ENCODE measurements at regions not wholly inside any gene's neighbourhood (a gene's known extent, or its start where the extent isn't known, plus 50 kb on each side); places are given as distances from the start of the nearest gene placed in this dataset.

DNA sequence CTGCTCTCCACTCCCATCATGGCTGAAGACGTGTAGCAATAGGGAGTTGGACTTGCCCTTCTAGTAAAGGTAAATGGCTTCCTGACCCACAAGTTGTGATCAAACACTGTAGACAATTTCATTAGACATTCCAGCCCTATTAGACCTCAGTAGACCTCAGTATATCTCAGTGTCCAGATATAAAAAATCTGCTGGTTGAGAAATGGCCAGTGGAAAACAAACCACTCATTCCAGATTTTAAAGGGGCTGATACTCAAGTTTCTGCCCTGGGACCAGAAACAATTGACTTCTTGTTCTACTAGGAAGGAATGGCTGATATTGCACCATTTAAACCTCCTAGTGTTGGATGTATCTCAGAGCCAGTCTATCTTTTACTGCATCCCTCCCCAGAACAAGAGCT lies 613.2 kb downstream of the PDCD6IP start:
- no peaks in the 10 kb centered on the region for H3K36me3 Mint-ChIP-seq
- no peak for ATAC-seq (ENCODE audit: low read depth in 2 of 2)
- H3K27me3 Mint-ChIP-seq = no peaks in the 10 kb centered on the region
- H3K4me1 Mint-ChIP-seq = no peaks in the 10 kb centered on the region
- no peak overlapping the region for H3K27ac Mint-ChIP-seq
- peaks cover 0 to 9% (median 4%) of the 10 kb centered on the region in 7 donors for H3K9me3 Mint-ChIP-seq
- Histone ChIP-seq H3K36me3 (ENCODE audit: control insufficient read depth, insufficient read depth, low read length) (no peaks in the 10 kb centered on the region), H3K4me1 (ENCODE audit: control insufficient read depth, insufficient read depth, low read length, poor library complexity, severe bottlenecking) (no peaks in the 10 kb centered on the region), H3K27me3 (ENCODE audit: control insufficient read depth, insufficient read depth, low read length) (no peaks in the 10 kb centered on the region), H3K9me3 (ENCODE audit: control insufficient read depth in 2 of 2, low read length in 2 of 2) (no peaks in the 10 kb centered on the region), H3K27ac (ENCODE audit: insufficient read depth, low read length, poor library complexity, severe bottlenecking) (no peak overlapping the region), H3K4me3 (ENCODE audit: low read depth, low read length) (no peak overlapping the region)
- no peak for DNase-seq
- H3K4me3 Mint-ChIP-seq = no peak overlapping the region

DNA sequence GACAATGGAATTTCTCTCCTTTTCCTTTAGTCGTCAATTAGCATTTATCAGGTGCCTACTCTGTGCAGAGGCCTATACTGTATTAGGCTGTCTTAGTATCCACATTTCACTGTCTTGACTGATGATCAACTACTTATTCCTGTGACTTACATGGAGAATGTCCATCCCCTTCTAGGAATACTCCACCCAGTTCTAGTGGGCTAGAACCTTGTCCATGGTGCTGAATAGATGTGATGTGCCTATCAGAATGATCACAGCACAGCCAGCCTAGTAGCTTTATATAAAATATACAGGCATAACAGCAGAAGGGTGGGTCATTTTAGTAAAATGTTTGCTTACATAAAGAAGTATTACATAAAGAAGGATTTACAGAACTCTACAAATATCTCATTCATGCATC lies 621.4 kb downstream of the PDCD6IP start:
- H3K36me3 Mint-ChIP-seq = no peaks in the 10 kb centered on the region
- ATAC-seq (ENCODE audit: low read depth in 2 of 2) = no peak
- no peak overlapping the region for H3K27ac Mint-ChIP-seq
- H3K27me3 Mint-ChIP-seq = no peaks in the 10 kb centered on the region
- no peaks in the 10 kb centered on the region for H3K4me1 ChIP-seq (ENCODE audit: control insufficient read depth, insufficient read depth, low read length, poor library complexity, severe bottlenecking)
- peaks cover 0 to 4% of the 10 kb centered on the region in 2 experiments for H3K9me3 ChIP-seq (ENCODE audit: control insufficient read depth in 2 of 2, low read length in 2 of 2)
- H3K4me1 Mint-ChIP-seq = no peaks in the 10 kb centered on the region
- H3K36me3 ChIP-seq (ENCODE audit: control insufficient read depth, insufficient read depth, low read length) = no peaks in the 10 kb centered on the region
- H3K4me3 ChIP-seq (ENCODE audit: low read depth, low read length) = no peak overlapping the region
- H3K27ac ChIP-seq (ENCODE audit: insufficient read depth, low read length, poor library complexity, severe bottlenecking) = no peak overlapping the region
- H3K9me3 Mint-ChIP-seq = peaks cover 2 to 24% (median 7%) of the 10 kb centered on the region in 7 donors
- DNase-seq = no peak
- no peaks in the 10 kb centered on the region for H3K27me3 ChIP-seq (ENCODE audit: control insufficient read depth, insufficient read depth, low read length)
- no peak overlapping the region for H3K4me3 Mint-ChIP-seq

DNA sequence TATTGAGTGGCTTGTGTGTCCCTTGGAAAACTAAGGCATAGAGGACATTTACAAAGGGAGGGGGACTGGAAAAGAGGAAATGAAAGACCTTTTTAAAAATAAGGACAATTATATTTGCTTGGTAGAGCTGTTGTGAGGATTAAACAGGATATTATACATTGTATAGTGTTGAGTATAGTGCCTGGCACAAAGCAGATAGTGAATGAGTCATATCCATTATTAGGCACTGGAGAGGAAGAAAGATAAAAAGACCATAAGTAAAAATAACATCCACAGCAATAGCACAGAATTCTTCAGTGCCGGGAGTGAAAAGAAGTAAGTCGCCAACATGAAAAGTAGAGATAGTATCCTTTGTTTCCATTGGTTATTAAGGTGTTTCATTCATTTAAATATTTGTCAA lies 623.3 kb downstream of the PDCD6IP start:
- no peak for DNase-seq
- no peak for ATAC-seq (ENCODE audit: low read depth in 2 of 2)
- Histone ChIP-seq H3K4me3 (ENCODE audit: low read depth, low read length) (no peak overlapping the region), H3K27ac (ENCODE audit: insufficient read depth, low read length, poor library complexity, severe bottlenecking) (no peak overlapping the region), H3K36me3 (ENCODE audit: control insufficient read depth, insufficient read depth, low read length) (no peaks in the 10 kb centered on the region), H3K27me3 (ENCODE audit: control insufficient read depth, insufficient read depth, low read length) (no peaks in the 10 kb centered on the region), H3K4me1 (ENCODE audit: control insufficient read depth, insufficient read depth, low read length, poor library complexity, severe bottlenecking) (no peaks in the 10 kb centered on the region), H3K9me3 (ENCODE audit: control insufficient read depth in 2 of 2, low read length in 2 of 2) (peaks cover 0 to 4% of the 10 kb centered on the region in 2 experiments)
- H3K36me3 Mint-ChIP-seq = no peaks in the 10 kb centered on the region
- H3K4me1 Mint-ChIP-seq = no peaks in the 10 kb centered on the region
- H3K27ac Mint-ChIP-seq = no peak overlapping the region
- H3K27me3 Mint-ChIP-seq = no peaks in the 10 kb centered on the region
- H3K9me3 Mint-ChIP-seq = peaks cover 2 to 24% (median 9%) of the 10 kb centered on the region in 7 donors
- H3K4me3 Mint-ChIP-seq = no peak overlapping the region

GRCh38 chr3:34439796-34440195 lies 641.4 kb downstream of the PDCD6IP start:
- Histone ChIP-seq H3K4me1 (ENCODE audit: control insufficient read depth, insufficient read depth, low read length, poor library complexity, severe bottlenecking) (no peaks in the 10 kb centered on the region), H3K27me3 (ENCODE audit: control insufficient read depth, insufficient read depth, low read length) (no peaks in the 10 kb centered on the region), H3K36me3 (ENCODE audit: control insufficient read depth, insufficient read depth, low read length) (no peaks in the 10 kb centered on the region), H3K4me3 (ENCODE audit: low read depth, low read length) (no peak overlapping the region), H3K27ac (ENCODE audit: insufficient read depth, low read length, poor library complexity, severe bottlenecking) (no peak overlapping the region), H3K9me3 (ENCODE audit: control insufficient read depth in 2 of 2, low read length in 2 of 2) (peaks cover 0 to 3% of the 10 kb centered on the region in 2 experiments)
- H3K27me3 Mint-ChIP-seq = no peaks in the 10 kb centered on the region
- no peaks in the 10 kb centered on the region for H3K36me3 Mint-ChIP-seq
- DNase-seq (no peak), ATAC-seq (ENCODE audit: low read depth in 2 of 2) (no peak)
- H3K9me3 Mint-ChIP-seq = peaks cover 1 to 22% (median 10%) of the 10 kb centered on the region in 7 donors
- no peak overlapping the region for H3K27ac Mint-ChIP-seq
- H3K4me1 Mint-ChIP-seq = no peaks in the 10 kb centered on the region
- H3K4me3 Mint-ChIP-seq = no peak overlapping the region

DNA sequence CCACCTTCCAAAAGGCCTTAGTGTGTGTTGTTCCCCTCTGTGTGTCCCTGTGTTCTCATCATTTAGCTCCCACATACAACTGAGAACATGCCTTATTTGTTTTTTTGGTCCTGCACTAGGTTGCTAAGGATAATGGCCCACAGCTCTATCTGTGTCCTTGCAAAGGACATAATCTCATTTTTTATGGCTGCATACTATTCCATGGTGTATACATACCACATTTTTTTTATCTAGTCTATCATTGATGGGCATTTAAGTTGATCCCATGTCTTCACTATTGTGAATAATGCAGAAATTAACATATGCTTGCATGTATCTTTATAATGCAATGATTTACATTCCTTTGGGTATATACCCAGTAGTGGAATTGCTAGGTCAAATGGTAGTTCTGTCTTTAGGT lies 645.7 kb downstream of the PDCD6IP start:
- Mint-ChIP-seq H3K27ac (no peak overlapping the region), H3K36me3 (no peaks in the 10 kb centered on the region), H3K4me1 (no peaks in the 10 kb centered on the region), H3K4me3 (no peak overlapping the region), H3K9me3 (peaks cover 6 to 35% (median 15%) of the 10 kb centered on the region in 7 donors), H3K27me3 (no peaks in the 10 kb centered on the region)
- DNase-seq (no peak), ATAC-seq (ENCODE audit: low read depth in 2 of 2) (no peak)
- Histone ChIP-seq H3K27me3 (ENCODE audit: control insufficient read depth, insufficient read depth, low read length) (no peaks in the 10 kb centered on the region), H3K9me3 (ENCODE audit: control insufficient read depth in 2 of 2, low read length in 2 of 2) (peaks cover 0 to 3% of the 10 kb centered on the region in 2 experiments), H3K4me1 (ENCODE audit: control insufficient read depth, insufficient read depth, low read length, poor library complexity, severe bottlenecking) (no peaks in the 10 kb centered on the region), H3K36me3 (ENCODE audit: control insufficient read depth, insufficient read depth, low read length) (no peaks in the 10 kb centered on the region), H3K27ac (ENCODE audit: insufficient read depth, low read length, poor library complexity, severe bottlenecking) (no peak overlapping the region), H3K4me3 (ENCODE audit: low read depth, low read length) (no peak overlapping the region)

- H3K4me3 Mint-ChIP-seq = no peak overlapping the region
- DNase-seq (no peak), ATAC-seq (ENCODE audit: low read depth in 2 of 2) (no peak)
- Histone ChIP-seq H3K27me3 (ENCODE audit: control insufficient read depth, insufficient read depth, low read length) (no peaks in the 10 kb centered on the region), H3K4me1 (ENCODE audit: control insufficient read depth, insufficient read depth, low read length, poor library complexity, severe bottlenecking) (no peaks in the 10 kb centered on the region), H3K9me3 (ENCODE audit: control insufficient read depth in 2 of 2, low read length in 2 of 2) (no peaks in the 10 kb centered on the region), H3K27ac (ENCODE audit: insufficient read depth, low read length, poor library complexity, severe bottlenecking) (no peak overlapping the region), H3K36me3 (ENCODE audit: control insufficient read depth, insufficient read depth, low read length) (no peaks in the 10 kb centered on the region), H3K4me3 (ENCODE audit: low read depth, low read length) (no peak overlapping the region)
- H3K9me3 Mint-ChIP-seq = peaks cover 3 to 32% (median 15%) of the 10 kb centered on the region in 7 donors
- no peak overlapping the region for H3K27ac Mint-ChIP-seq
- no peaks in the 10 kb centered on the region for H3K36me3 Mint-ChIP-seq
- H3K27me3 Mint-ChIP-seq = no peaks in the 10 kb centered on the region
- no peaks in the 10 kb centered on the region for H3K4me1 Mint-ChIP-seq
Measured at GRCh38 chr3:34449305-34449704, 650.9 kb downstream of the PDCD6IP start.

GRCh38 chr3:34463414-34463813 lies 665.0 kb downstream of the PDCD6IP start:
- no peak overlapping the region for H3K27ac ChIP-seq (ENCODE audit: insufficient read depth, low read length, poor library complexity, severe bottlenecking)
- peaks cover 1 to 17% (median 10%) of the 10 kb centered on the region in 7 donors for H3K9me3 Mint-ChIP-seq
- H3K4me1 ChIP-seq (ENCODE audit: control insufficient read depth, insufficient read depth, low read length, poor library complexity, severe bottlenecking) = no peaks in the 10 kb centered on the region
- no peaks in the 10 kb centered on the region for H3K27me3 ChIP-seq (ENCODE audit: control insufficient read depth, insufficient read depth, low read length)
- H3K4me3 ChIP-seq (ENCODE audit: low read depth, low read length) = no peak overlapping the region
- H3K27ac Mint-ChIP-seq = no peak overlapping the region
- ATAC-seq (ENCODE audit: low read depth in 2 of 2) = no peak
- H3K9me3 ChIP-seq (ENCODE audit: control insufficient read depth in 2 of 2, low read length in 2 of 2) = peaks cover 10 to 18% of the 10 kb centered on the region in 2 experiments
- no peaks in the 10 kb centered on the region for H3K36me3 Mint-ChIP-seq
- H3K36me3 ChIP-seq (ENCODE audit: control insufficient read depth, insufficient read depth, low read length) = no peaks in the 10 kb centered on the region
- H3K4me1 Mint-ChIP-seq = no peaks in the 10 kb centered on the region
- H3K4me3 Mint-ChIP-seq = no peak overlapping the region
- no peak for DNase-seq
- no peaks in the 10 kb centered on the region for H3K27me3 Mint-ChIP-seq

- no peaks in the 10 kb centered on the region for H3K36me3 ChIP-seq (ENCODE audit: control insufficient read depth, insufficient read depth, low read length)
- H3K27ac Mint-ChIP-seq = no peak overlapping the region
- H3K9me3 ChIP-seq (ENCODE audit: control insufficient read depth in 2 of 2, low read length in 2 of 2) = peaks cover 6 to 10% of the 10 kb centered on the region in 2 experiments
- no peaks in the 10 kb centered on the region for H3K4me1 Mint-ChIP-seq
- no peaks in the 10 kb centered on the region for H3K4me1 ChIP-seq (ENCODE audit: control insufficient read depth, insufficient read depth, low read length, poor library complexity, severe bottlenecking)
- no peaks in the 10 kb centered on the region for H3K36me3 Mint-ChIP-seq
- DNase-seq = no peak
- ATAC-seq (ENCODE audit: low read depth in 2 of 2) = no peak
- peaks cover 4 to 12% (median 6%) of the 10 kb centered on the region in 7 donors for H3K9me3 Mint-ChIP-seq
- no peak overlapping the region for H3K27ac ChIP-seq (ENCODE audit: insufficient read depth, low read length, poor library complexity, severe bottlenecking)
- H3K27me3 ChIP-seq (ENCODE audit: control insufficient read depth, insufficient read depth, low read length) = no peaks in the 10 kb centered on the region
- no peak overlapping the region for H3K4me3 Mint-ChIP-seq
- no peaks in the 10 kb centered on the region for H3K27me3 Mint-ChIP-seq
- H3K4me3 ChIP-seq (ENCODE audit: low read depth, low read length) = no peak overlapping the region
Measured at GRCh38 chr3:34464646-34465045, 666.2 kb downstream of the PDCD6IP start.
